Activated B cell treated with CpG ODN at 0.5 μM for 24 hours (primary cell): ENCODE measurements at regions not wholly inside any gene's neighbourhood (a gene's known extent, or its start where the extent isn't known, plus 50 kb on each side); places are given as distances from the start of the nearest gene placed in this dataset.

Experiments
- ATAC-seq: fragments of 200-7000 bp; cut with Tn5 transposase; one replicate; pipeline ENCODE4 v1.10.0; 2021; ENCODE audit warnings: low read depth, mild to moderate bottlenecking, moderate library complexity
- CTCF ChIA-PET: fragments of 350-600 bp; sonication (Branson Sonifier 250); formaldehyde crosslinking; loops from one replicate; lab custom pipeline; 2021; ENCODE audit warnings: antibody characterized with exemption; lab: Charles Lee
- POLR2A ChIA-PET: fragments of 350-600 bp; sonication (Branson Sonifier 250); formaldehyde crosslinking; loops from one replicate; lab custom pipeline; 2021; ENCODE audit warnings: antibody characterized with exemption; lab: Charles Lee
- DNase-seq: peaks from one replicate; pipeline ENCODE4 v3.0.0; 2022
- H3K27ac Mint-ChIP-seq: one replicate; pipeline ENCODE4 v1.8.0; 2020; ENCODE audit warnings: mixed read lengths
- H3K27me3 Mint-ChIP-seq: one replicate; pipeline ENCODE4 v1.8.0; 2021; ENCODE audit warnings: mixed read lengths
- H3K36me3 Mint-ChIP-seq: one replicate; pipeline ENCODE4 v1.8.0; 2021; ENCODE audit warnings: low read depth, mixed read lengths
- H3K4me1 Mint-ChIP-seq: one replicate; pipeline ENCODE4 v1.8.0; 2021; ENCODE audit warnings: mixed read lengths
- H3K4me3 Mint-ChIP-seq: one replicate; pipeline ENCODE4 v1.8.0; 2020; ENCODE audit warnings: mild to moderate bottlenecking, mixed read lengths
- H3K9me3 Mint-ChIP-seq: one replicate; pipeline ENCODE4 v1.8.0; 2020; ENCODE audit warnings: mixed read lengths
- CTCF ChIP-seq: fragments of 200-600 bp; IDR thresholded peaks from one replicate; pipeline ENCODE4 v1.8.0; 2022; ENCODE audit warnings: antibody characterized with exemption, mild to moderate bottlenecking
- intact Hi-C: fragments of 100-400 bp; cut with micrococcal nuclease; formaldehyde crosslinking; loops from one replicate; pipeline ENCODE4 v1.15.1; 2024

- ATAC-seq = no peak
- H3K36me3 Mint-ChIP-seq = no peaks in the 10 kb centered on the region
- intact Hi-C loops = no loop called here
- ChIA-PET POLR2A (no interaction called here), CTCF (no interaction called here)
- peaks cover 11% of the 10 kb centered on the region for H3K27me3 Mint-ChIP-seq
- TF ChIP-seq CTCF = no peak
- DNase-seq = no peak
- no peak overlapping the region for H3K4me3 Mint-ChIP-seq
- no peak overlapping the region for H3K27ac Mint-ChIP-seq
- peaks cover 13% of the 10 kb centered on the region for H3K4me1 Mint-ChIP-seq
- H3K9me3 Mint-ChIP-seq = no peaks in the 10 kb centered on the region
Observed at GRCh38 chr2:176477336-176477735, 208.1 kb downstream of the MTX2 start.

- Mint-ChIP-seq H3K4me3 (no peak overlapping the region), H3K27ac (no peak overlapping the region), H3K36me3 (no peaks in the 10 kb centered on the region), H3K9me3 (no peaks in the 10 kb centered on the region), H3K27me3 (peaks cover 16% of the 10 kb centered on the region), H3K4me1 (no peaks in the 10 kb centered on the region)
- ChIA-PET POLR2A (no interaction called here), CTCF (no interaction called here)
- ATAC-seq = no peak
- no peak for TF ChIP-seq CTCF
- DNase-seq = no peak
- intact Hi-C loops = no loop called here
Observed at GRCh38 chr2:176479961-176480360, 210.7 kb downstream of the MTX2 start.

GRCh38 chr2:176482107-176482506 lies 212.9 kb downstream of the MTX2 start:
- H3K4me1 Mint-ChIP-seq = no peaks in the 10 kb centered on the region
- no peak for DNase-seq
- intact Hi-C loops = no loop called here
- no peak for ATAC-seq
- no peaks in the 10 kb centered on the region for H3K36me3 Mint-ChIP-seq
- no peak overlapping the region for H3K4me3 Mint-ChIP-seq
- no peak overlapping the region for H3K27ac Mint-ChIP-seq
- POLR2A ChIA-PET = no interaction called here
- H3K9me3 Mint-ChIP-seq = no peaks in the 10 kb centered on the region
- peaks cover 20% of the 10 kb centered on the region for H3K27me3 Mint-ChIP-seq
- CTCF ChIA-PET = interaction anchor here (0.9 kb wide), 1 partner anchor 25 kb away, joined by 3 read pairs; no protein-coding TSS in a partner anchor
- TF ChIP-seq CTCF = no peak

GRCh38 chr2:176483476-176483875 lies 214.2 kb downstream of the MTX2 start:
- ATAC-seq = no peak
- H3K27me3 Mint-ChIP-seq = peaks cover 29% of the 10 kb centered on the region
- no peak overlapping the region for H3K27ac Mint-ChIP-seq
- no peaks in the 10 kb centered on the region for H3K9me3 Mint-ChIP-seq
- H3K4me1 Mint-ChIP-seq = no peaks in the 10 kb centered on the region
- CTCF ChIA-PET = no interaction called here
- DNase-seq = no peak
- no peak overlapping the region for H3K4me3 Mint-ChIP-seq
- no peak for TF ChIP-seq CTCF
- intact Hi-C loops = no loop called here
- POLR2A ChIA-PET = no interaction called here
- H3K36me3 Mint-ChIP-seq = no peaks in the 10 kb centered on the region

- ChIA-PET POLR2A (no interaction called here), CTCF (no interaction called here)
- Mint-ChIP-seq H3K4me1 (no peaks in the 10 kb centered on the region), H3K4me3 (no peak overlapping the region), H3K27me3 (peaks cover 32% of the 10 kb centered on the region), H3K9me3 (no peaks in the 10 kb centered on the region), H3K27ac (no peak overlapping the region), H3K36me3 (no peaks in the 10 kb centered on the region)
- DNase-seq (no peak), ATAC-seq (no peak)
- intact Hi-C loops = no loop called here
- TF ChIP-seq CTCF = no peak
Observed at GRCh38 chr2:176483901-176484568, 214.8 kb downstream of the MTX2 start.
